Esophagus muscularis mucosa (tissue), 4 donors: ENCODE measurements at regions not wholly inside any gene's neighbourhood (a gene's known extent, or its start where the extent isn't known, plus 50 kb on each side); places are given as distances from the start of the nearest gene placed in this dataset.
A peak's percentile ranks its signal among the peaks of the same experiment; 100 is the strongest.

Experiments
- DNase-seq: peaks from one replicate; pipeline ENCODE4 v3.0.0-alpha.2; 2017; ENCODE audit errors: extremely low spot score
- H3K27ac ChIP-seq, 4 donors: fragments of 200-600 bp; sonication (generic); replicated peaks in 1 of 4; 1 replicate in 3 of 4; 2 replicates in 1 of 4; pipeline ENCODE4 v1.5.1; 2016 to 2019; ENCODE audit warnings: mild to moderate bottlenecking in 1 of 4
- H3K27me3 ChIP-seq, 4 donors: fragments of 200-600 bp; sonication (generic); one replicate each; pipeline versions ENCODE4 v1.5.1 to v1.6.0; 2016 to 2019
- H3K36me3 ChIP-seq, 4 donors: fragments of 200-600 bp; sonication (generic); one replicate each; pipeline ENCODE4 v1.5.1; 2016 to 2019
- H3K4me1 ChIP-seq, 4 donors: fragments of 200-600 bp; sonication (generic); one replicate each; pipeline ENCODE4 v1.5.1; 2016 to 2019
- H3K4me3 ChIP-seq, 4 donors: fragments of 200-600 bp; sonication (generic); 1 replicate in 2 of 4; 2 replicates in 2 of 4; pipeline ENCODE4 v1.5.1; 2016 to 2019; ENCODE audit warnings: mild to moderate bottlenecking in 4 of 4, moderate library complexity in 1 of 4
- H3K9me3 ChIP-seq, 4 donors: fragments of 200-600 bp; sonication (generic); 1 replicate in 3 of 4; 2 replicates in 1 of 4; pipeline ENCODE4 v1.5.1; 2016 to 2019
- CTCF ChIP-seq, 3 experiments: fragments of 200-600 bp in 2 of 3; fragments of 450-650 bp in 1 of 3; sonication (generic) in 2 of 3; IDR thresholded peaks; one replicate each; pipeline ENCODE4 v1.5.1; 2017 to 2019; ENCODE audit warnings: antibody characterized with exemption in 3 of 3, mild to moderate bottlenecking in 2 of 3, moderate library complexity in 1 of 3
- EP300 ChIP-seq: sonication (generic); formaldehyde crosslinking; IDR thresholded peaks from one replicate; pipeline ENCODE4 v1.6.1; 2017; ENCODE audit warnings: antibody characterized with exemption
- POLR2A ChIP-seq: fragments of 450-650 bp; IDR thresholded peaks from one replicate; pipeline ENCODE4 v1.6.1; 2017; ENCODE audit warnings: antibody characterized with exemption, moderate library complexity, mild to moderate bottlenecking, low read depth
- POLR2AphosphoS5 ChIP-seq, 2 donors: sonication (generic); formaldehyde crosslinking; IDR thresholded peaks; one replicate each; pipeline ENCODE4 v1.6.1; 2017; ENCODE audit warnings: antibody characterized with exemption in 2 of 2
- WGBS: methylation state at CpG from one replicate; pipeline ENCODE4 v1.1.5; 2018; 5-methylcytosine and 5-hydroxymethylcytosine counted together
- intact Hi-C: fragments of 100-400 bp; cut with DNase I; formaldehyde crosslinking; loops from one replicate; pipeline ENCODE4 v1.15.1; 2023

- H3K9me3 ChIP-seq: no peaks in the 10 kb centered on the region
- no peak overlapping the region for H3K4me3 ChIP-seq
- DNase-seq: no peak
- H3K27ac ChIP-seq: peak overlapping the region; percentile 26 to 70 (median 36)
- 23% methylated on average over 5 of the region's 5 CpGs for WGBS
- TF ChIP-seq POLR2A: no peak
- TF ChIP-seq POLR2AphosphoS5 (IDR thresholded peaks at IDR 0.05): no peak
- no peak for TF ChIP-seq EP300
- no peak for TF ChIP-seq CTCF (IDR thresholded peaks at IDR 0.05)
- intact Hi-C loops: loop anchor here (10.0 kb wide), 1 partner anchor 72 kb away; no protein-coding TSS in a partner anchor
- peaks cover 35 to 43% (median 36%) of the 10 kb centered on the region in 4 donors for H3K4me1 ChIP-seq
- no peaks in the 10 kb centered on the region for H3K36me3 ChIP-seq
- H3K27me3 ChIP-seq: no peaks in the 10 kb centered on the region
Observed at GRCh38 chr1:212162635-212163034, 122.6 kb upstream of the PPP2R5A start.

GRCh38 chr1:212164095-212164872 is 120.9 kb upstream of the PPP2R5A start:
- no peak overlapping the region for H3K27ac ChIP-seq
- H3K9me3 ChIP-seq: no peaks in the 10 kb centered on the region
- intact Hi-C loops: loop anchor here (10.0 kb wide), 1 partner anchor 71 kb away; no protein-coding TSS in a partner anchor
- no peak overlapping the region for H3K4me3 ChIP-seq
- WGBS: 94% methylated on average over 5 of the region's 5 CpGs
- TF ChIP-seq CTCF (IDR thresholded peaks at IDR 0.05): no peak
- no peak for TF ChIP-seq POLR2A
- TF ChIP-seq POLR2AphosphoS5 (IDR thresholded peaks at IDR 0.05): no peak
- TF ChIP-seq EP300: no peak
- H3K4me1 ChIP-seq: peaks cover 35 to 43% (median 36%) of the 10 kb centered on the region in 4 donors
- H3K36me3 ChIP-seq: no peaks in the 10 kb centered on the region
- H3K27me3 ChIP-seq: no peaks in the 10 kb centered on the region
- DNase-seq: no peak

GRCh38 chr1:212166244-212166643 is 119.0 kb upstream of the PPP2R5A start:
- TF ChIP-seq POLR2A: no peak
- no peak for TF ChIP-seq CTCF (IDR thresholded peaks at IDR 0.05)
- no peak for TF ChIP-seq POLR2AphosphoS5 (IDR thresholded peaks at IDR 0.05)
- TF ChIP-seq EP300: no peak
- DNase-seq: no peak
- peaks cover 32 to 38% (median 33%) of the 10 kb centered on the region in 4 donors for H3K4me1 ChIP-seq
- 69% methylated on average over 4 of the region's 4 CpGs for WGBS
- H3K27ac ChIP-seq: peak overlapping the region in 1 of 4 donors; percentile 49
- H3K4me3 ChIP-seq: no peak overlapping the region
- no peaks in the 10 kb centered on the region for H3K27me3 ChIP-seq
- H3K36me3 ChIP-seq: no peaks in the 10 kb centered on the region
- H3K9me3 ChIP-seq: no peaks in the 10 kb centered on the region
- intact Hi-C loops: loop anchor here (10.0 kb wide), 1 partner anchor 69 kb away; no protein-coding TSS in a partner anchor

- TF ChIP-seq POLR2AphosphoS5 (IDR thresholded peaks at IDR 0.05): no peak
- no peak for TF ChIP-seq POLR2A
- no peak for TF ChIP-seq CTCF (IDR thresholded peaks at IDR 0.05)
- TF ChIP-seq EP300: no peak
- Histone ChIP-seq H3K27me3 (no peaks in the 10 kb centered on the region), H3K36me3 (no peaks in the 10 kb centered on the region), H3K27ac (peak overlapping the region in 2 of 4 donors; percentile 7 to 38), H3K9me3 (no peaks in the 10 kb centered on the region), H3K4me3 (no peak overlapping the region), H3K4me1 (peaks cover 29 to 34% (median 30%) of the 10 kb centered on the region in 4 donors)
- no peak for DNase-seq
- intact Hi-C loops: loop anchor here (10.0 kb wide), 1 partner anchor 68 kb away; no protein-coding TSS in a partner anchor
- 17% methylated on average over 2 of the region's 2 CpGs for WGBS
Observed at GRCh38 chr1:212166644-212167043, 118.6 kb upstream of the PPP2R5A start.
